GM18520 (cell line): ENCODE measurements at regions not wholly inside any gene's neighbourhood (a gene's known extent, or its start where the extent isn't known, plus 50 kb on each side); places are given as distances from the start of the nearest gene placed in this dataset.

Experiments used
- ATAC-seq: cut with Tn5 transposase; IDR thresholded peaks from one replicate; pipeline ENCODE4 v1.9.1; 2021; ENCODE audit not compliant: unreplicated experiment

DNA sequence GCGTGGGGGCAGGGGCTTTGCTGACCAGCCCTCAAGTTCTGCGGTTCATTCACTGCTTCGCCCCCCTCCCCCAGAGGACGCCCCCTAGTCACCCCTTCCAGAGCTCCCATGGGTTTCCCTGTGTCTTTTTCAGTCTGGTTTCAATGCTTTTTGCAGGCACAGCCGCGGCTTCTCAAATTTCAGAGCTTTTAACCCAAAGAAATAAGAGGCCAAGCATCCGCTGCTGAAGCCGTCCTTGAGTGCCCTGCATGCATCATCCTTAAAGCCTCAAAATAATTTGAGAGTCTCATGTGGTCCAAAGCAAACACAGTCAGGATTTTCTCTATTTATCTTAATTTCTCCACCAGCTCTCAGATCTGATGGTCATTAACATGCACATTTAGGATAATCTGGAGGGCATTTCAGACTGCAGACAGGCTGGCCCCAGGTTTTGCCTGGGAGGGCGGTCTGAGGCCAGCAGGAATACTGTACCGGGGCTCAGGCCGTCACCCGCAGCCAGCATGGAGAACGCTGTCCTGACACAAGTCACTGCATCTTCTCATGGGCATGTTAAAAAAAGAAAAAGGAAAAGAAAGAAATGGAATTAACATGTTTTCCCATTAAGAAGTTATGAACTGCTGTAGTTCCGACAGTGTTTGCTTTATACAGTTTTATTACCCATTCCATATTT is 420.8 kb upstream of the IRX4 start:
- no peak for ATAC-seq

DNA sequence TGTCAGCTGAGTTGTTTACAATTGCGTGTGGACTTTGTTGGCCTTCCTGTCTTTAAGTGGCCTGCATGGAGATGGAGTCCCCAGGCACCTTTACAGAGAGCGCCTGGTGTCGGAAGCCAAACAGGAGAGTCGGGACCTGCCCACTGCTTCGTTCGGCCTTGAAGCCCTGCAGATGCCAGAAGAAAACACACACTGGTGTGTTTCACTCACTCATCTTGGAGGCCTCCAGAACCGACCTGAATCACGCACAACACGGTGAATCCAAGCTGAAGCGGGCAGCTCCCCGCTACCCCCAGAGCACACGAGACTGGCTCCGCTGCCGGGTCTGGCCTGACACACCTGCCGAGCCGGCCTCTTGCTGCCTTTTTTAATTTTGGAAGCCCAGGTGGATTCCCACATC is 419.4 kb upstream of the IRX4 start:
- no peak for ATAC-seq

DNA sequence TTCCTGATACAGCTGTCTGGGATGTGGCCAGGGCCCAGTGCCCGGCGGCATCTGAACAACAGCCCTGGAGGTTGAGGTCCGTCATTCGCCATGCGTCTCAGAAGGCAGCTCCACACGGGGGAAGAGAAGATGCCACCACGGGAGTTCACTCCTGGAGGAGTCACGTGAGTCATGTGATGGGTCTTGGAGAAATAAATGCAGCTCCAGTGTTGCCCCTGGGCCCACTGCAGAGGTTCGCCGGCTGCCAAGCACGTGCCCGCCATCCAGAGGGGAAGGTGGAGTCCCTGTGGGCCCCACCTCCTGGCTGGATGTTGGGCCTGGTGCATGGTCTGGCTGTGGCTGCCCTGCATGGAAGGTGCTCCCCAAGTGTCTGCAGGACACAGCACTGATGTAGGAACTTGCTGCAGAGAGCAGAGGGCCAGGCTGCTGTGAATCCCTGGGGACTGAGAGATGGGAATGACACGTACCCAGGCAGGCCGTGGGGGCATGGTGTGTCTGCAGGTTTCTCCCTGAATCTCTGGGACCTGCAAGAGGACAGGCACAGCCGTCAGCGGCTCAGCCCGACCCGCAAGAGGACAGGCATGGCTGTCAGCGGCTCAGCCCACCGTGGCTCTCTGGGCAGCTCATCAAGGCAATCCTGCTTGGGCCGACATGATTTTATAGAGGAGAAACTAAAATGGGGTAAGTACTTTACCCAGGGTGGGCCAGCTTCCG is 418.3 kb upstream of the IRX4 start:
- ATAC-seq = no peak

DNA sequence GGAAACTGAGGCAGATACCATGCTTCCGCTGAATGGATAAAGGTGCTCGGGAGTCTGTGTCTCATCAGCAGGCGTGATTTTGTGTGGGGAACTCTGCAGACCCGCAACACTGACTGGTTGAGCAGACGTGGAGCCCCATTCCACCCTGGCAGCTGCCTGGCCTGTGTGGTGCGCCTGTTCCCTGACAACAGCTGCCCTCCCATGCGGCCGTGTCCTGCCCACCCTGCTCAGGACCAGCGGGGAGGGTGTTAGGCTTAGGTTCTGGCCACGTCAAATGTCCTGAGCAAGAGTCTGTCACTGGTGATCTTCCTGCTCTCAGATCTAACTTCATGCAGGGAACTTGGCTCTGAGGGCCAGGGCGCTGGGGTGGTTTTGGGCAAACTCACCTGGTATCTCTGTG is 417.7 kb upstream of the IRX4 start:
- ATAC-seq = no peak

DNA sequence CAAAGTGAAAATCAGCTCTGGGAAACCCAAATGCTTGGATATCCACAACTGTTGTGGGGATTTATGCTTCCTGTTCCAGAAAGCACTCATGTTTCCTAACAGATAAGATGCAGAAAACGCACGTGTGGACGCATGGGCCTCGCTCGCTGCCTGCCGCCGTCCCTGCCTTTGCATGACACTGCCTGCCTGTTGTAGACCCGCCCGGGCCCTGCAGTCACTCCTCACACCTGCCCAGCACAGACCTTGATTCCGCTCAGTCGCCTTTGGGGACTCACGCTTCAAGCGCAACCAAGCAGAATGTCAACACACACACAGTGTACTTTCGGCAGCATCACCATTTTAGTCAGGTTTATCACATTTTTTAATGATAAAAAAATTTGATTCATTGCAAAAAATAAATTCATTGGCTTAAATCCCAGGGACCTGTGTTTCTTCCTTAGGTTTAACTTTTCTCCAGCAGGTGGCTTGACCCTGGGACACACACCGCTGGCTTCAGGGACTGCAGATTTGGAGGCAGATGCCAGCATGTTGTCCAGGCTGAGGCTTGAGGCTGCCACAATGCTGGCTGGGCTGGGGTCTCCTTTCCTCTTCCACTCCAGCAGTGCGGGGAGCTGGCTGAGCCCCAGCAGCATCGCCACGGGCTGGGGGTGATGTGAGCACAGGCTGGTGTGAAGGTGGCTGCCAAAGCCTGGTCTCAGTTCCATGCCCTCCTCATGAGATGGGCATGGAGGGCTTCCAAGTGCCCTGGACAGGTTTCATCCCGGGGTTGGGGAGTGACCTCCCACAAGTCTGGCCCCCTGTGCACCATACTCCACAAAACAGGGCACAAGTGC is 416.9 kb upstream of the IRX4 start:
- no peak for ATAC-seq

DNA sequence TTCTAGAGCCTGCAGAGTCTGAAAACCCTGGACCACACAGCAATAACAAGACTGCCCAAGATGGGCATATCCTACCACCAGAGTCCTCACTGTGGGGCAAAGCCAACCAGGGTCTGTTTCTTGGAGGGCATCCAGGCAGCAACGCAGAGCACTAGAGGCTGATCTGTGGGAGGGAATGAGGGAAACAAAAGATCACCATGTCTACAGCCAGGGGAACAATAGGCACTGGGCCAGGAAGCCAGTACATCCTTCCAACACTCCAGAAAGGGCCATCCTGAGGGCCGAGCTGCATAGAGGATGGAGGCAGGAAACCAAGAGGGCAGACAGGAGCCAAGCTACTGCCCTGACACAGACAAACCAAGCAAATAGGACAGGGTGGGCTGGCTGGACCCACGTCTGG is 416.1 kb upstream of the IRX4 start:
- no peak for ATAC-seq

DNA sequence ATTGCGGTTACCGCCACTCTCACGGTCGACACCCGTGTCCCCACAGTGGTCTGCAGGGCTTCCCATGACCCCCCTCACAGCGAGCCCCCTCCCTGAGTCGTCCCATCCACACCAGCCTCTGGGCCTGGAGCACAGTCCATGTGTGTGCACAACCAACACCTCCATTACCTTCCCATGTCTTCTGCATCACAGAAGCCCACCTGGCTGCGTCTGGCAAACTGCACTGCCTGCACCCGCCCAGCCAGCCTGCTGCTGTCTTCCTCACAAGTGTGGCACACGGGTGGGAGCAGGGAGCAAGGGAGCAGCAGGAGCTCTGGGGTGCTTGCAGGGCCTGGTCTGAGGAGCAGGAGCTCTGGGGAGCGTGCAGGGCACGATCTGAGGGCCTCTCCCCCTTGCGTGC is 415.3 kb upstream of the IRX4 start:
- ATAC-seq = no peak

DNA sequence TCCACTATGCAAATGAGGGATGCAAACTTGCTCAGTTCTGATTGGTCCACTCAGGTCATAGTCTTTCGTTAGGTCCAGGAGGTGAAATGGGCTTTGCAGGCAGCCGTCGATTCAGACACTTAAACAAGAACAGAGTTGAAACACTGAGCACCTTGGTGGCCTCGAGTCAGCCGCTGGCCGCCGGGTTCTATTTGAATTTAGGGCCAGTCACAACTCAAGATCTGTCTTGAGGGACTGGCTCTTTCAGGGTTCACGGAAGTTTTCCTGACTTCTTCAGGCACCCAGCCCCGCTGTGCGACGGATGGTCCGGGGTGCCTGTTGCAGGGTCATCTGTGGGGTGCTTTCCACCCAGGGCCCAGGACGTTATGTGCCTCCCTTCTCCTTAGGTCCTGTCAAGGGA is 412.8 kb upstream of the IRX4 start:
- ATAC-seq = no peak

DNA sequence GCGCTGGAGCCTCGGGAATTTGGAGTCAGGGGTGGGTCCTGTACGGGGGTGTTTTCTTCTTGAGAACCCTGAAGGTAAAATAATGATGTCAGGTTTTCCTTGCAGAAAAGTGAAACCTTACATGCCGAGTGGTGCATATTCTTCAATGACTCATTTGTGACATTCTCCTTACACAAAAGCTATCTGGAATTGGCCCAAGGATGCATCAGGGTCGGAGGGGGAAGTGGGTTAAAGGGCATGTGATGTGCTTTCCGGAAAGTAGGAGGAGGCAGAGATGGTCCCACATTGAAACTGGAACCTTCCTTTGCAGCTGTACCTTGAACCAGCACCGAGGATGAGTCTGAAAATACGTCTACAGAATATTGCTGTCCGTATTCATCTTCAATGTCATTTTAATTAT is 411.2 kb upstream of the IRX4 start:
- ATAC-seq = no peak

DNA sequence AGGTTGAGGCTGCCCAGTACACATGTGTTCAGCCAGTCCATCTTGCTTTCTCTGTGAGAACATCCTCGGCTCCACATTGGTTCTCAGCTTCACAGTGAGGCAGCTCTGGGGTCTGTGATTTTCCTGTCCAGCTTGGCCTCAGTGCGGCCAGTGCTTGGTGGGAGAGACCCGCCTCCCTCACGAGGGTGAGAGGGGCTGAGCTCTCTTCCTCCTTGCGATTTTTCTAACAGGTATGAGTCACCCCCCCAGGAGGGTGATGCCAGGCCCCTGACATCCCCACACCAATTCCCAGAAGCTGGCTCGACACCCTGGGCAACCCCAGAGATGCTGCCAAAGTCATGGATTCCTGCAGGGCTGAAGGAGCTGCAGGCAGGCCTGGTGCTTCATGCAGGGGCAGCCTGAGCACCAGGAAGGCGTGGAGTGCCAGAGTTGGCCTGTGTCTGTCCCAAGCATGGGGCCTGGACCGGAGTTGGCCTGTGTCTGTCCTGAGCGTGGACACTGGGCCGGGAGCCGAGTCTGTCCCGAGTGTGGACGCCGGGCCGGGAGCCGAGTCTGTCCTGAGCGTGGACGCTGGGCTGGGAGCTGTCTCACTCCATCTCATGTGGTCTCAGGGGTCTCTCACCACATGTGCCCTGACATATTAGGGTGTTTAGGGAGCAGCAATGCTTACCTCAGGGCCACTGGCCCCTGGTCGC is 408.6 kb upstream of the IRX4 start:
- no peak for ATAC-seq

DNA sequence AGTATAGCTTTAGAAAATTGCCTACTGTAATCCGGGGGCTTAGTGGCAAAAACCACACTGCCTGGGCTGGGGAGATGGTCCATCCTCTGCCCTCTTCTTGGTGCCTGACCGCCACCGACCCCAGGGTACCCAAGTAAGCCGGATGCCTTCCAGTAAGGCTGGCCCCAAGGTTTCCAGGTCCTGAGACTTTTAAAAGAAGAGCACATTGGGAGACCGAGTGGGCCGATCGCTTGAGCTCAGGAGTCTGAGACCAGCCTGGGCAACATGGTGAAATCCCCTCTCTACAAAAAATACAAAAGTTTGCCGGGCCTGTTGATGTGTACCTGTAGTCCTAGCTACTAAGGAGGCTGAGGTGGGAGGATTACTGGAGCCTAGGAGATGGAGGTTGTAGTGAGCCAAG is 406.7 kb upstream of the IRX4 start:
- no peak for ATAC-seq

DNA sequence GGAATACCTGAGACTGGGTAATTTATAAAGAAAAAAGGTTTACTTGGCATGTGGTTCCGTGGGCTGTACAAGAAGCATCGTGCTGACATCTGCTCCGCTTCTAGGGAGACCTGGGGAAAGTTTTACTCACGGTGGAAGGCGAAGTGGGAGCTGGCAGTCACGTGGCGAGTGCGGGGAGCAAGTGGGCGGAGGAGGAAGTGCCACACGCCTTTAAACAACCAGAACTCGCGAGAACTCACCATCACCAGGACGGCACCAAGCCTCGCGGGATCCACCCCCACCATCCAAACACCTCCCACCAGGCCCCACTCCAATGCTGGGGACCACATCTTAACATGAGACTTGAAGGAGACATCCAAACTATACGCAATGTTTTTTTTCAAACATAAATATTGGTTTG is 406.2 kb upstream of the IRX4 start:
- ATAC-seq = no peak

DNA sequence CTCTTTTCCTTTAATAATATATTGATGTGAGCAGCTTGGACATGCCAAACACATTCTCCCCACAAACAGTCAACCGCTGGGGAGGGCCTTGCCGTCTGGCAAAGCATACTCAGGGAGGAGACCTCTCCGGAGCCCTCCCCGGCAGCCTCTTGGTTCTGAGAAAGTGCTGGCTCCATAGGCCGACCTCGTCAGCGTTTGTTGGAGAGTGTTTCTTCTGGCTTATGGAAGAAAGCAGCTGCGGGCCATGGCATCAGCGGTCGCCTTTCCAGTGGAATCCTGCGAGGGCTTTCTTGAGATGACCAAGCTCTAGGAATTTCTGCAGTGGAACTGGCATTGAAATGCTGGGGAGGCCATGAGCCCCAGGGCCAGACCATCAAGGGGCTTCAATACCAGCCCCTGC is 405.7 kb upstream of the IRX4 start:
- ATAC-seq = no peak

DNA sequence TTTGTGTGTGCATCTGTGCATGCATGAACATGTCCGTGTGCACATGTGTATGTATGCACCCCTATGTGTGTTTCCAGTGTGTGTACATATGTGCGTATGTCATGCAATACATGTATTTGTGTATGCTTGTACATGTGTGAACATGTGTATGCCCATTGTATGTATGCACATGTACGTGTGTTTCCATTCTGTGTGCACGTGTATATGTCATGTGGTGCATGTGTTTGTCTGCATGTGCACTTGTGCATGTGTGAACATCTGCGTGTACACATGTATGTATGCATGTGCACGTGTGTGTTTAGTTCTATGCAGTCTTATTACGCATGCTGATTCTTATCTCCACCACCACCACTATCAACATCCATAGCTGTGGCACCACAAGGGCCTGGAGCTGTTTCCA is 403.5 kb upstream of the IRX4 start:
- ATAC-seq = no peak

DNA sequence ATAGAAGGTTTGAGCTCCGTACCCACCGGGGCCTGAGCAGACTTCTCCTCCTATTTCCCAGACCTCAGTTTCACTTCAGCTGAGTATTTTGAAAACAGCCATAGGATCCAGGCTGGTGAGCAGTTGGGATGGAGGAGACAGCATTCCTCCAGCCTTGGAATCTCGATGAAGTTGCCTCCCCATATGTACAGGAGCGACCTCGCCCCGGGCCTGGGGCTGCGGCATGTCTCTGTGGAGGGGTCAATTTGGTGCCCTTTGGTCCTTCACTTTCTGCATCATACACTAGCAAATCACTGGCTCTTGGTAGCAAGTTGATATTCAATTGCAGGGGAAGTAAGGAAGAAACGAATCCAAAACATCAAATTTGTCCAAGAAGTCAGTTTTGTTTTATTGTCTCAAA is 402.0 kb upstream of the IRX4 start:
- ATAC-seq = no peak

DNA sequence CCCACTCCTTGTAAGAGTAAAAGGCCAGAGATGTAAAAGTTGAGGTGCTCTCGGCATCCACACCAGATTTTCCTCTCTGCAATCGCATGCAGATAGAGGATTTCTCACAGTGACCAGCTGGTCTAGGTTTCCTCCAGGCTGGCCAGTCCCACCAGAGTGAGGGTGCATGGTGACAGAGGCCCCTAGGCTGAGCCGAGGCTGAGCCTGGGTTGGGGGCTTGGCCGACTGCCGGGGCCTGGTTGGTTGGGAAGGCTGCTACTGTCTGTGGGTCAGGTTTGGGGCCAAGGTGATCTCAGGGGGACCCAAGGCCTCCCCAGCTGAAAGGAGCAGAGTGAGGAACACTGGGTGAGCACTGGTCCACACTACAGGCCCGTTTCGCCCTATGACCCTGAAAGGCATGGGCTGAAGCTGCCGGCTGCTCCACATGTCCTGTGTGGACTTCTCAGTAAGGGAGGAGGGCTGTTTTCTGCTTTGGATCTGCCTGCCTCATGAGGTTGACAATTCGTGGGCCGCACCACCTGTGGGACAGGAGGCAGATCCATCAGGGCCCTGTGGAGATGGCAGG is 400.8 kb upstream of the IRX4 start:
- ATAC-seq = no peak

DNA sequence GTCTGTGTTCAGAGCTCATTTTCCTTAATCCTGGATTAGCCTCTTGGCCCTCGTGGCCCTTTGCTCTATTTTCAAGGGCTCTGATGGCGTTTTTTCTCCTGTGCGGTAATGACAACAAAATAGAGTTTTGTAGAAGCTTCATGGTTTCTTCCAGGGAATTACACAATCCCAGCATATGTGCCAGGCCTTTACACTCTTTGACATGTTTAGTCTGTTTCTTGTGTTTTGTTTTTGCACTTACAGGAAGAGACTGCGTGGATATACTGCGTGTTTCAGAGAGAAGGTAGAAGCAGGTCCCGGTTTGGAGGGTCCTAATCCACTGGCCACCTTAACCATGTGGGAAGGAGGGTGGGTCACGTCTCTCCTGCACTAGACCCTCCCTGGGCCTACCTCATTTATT is 400.2 kb upstream of the IRX4 start:
- no peak for ATAC-seq

DNA sequence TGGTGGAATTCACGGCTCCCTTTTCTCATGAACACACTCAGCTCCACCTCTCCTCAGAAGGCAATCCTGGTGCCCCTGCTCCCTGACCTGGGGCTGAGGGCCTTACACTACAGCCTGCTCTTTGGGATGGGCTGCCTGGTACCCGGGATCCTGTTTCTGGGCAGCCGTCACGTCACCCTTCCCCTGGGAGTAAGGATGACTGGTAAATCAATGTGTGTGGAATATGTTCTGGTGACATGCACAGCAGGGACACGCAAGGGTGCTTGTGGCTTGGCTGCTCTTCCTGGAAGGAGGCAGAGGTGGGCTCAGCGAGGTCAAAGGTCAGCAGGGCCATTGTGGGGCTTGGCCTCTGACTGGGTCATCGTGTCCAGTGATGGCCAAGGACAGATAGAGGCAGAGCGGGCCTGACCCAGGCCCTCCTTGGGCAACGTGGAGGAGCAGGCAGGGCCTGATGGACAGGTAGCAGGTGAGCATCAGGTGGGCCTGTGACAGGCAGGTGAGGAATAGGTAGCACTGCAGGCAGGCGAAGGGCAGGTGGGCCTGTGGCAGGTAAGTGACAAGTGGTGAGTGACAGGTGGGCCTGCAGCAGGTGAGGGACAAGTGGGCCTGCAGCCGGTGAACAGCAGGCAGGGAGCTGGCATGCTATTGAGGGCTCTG is 399.4 kb upstream of the IRX4 start:
- ATAC-seq = no peak

DNA sequence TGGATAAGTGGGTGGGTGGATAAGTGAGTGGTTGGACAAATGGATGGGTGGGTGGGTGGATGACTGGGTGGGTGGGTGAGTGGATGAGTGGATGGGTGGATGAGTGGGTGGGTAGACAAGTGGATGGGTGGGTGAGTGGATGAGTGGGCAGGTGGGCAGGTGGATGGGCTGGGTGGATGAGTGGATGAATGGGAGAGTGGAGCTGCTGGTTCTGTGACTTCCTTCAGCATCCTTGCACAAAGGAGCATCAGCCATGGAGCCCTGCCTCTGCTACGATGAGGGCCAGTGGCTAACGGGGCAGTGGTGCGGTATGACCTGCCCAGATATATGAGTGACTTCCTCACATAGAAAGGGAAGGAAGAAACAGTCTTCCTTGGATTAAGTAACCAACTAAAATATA is 398.7 kb upstream of the IRX4 start:
- no peak for ATAC-seq

DNA sequence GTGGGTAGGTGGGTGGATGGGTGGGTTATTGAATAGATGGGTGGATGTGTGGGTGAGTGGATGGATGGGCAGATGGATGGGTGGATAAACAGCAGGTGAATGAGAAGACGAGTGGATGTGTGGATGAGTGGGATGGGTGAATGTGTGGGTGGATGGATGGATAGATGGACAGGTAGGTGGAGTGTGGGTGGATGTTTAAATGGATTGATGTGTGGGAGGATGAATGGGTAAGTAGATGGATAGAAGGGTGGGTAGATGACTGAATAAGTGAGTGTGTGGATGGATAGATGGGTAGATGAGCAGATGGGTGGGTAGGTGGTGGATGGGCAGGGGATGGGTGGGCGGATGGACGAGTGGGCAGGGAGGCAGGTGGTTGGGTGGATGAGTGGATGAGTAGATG is 397.6 kb upstream of the IRX4 start:
- no peak for ATAC-seq
